HG03378 (cell line): ENCODE measurements at regions not wholly inside any gene's neighbourhood (a gene's known extent, or its start where the extent isn't known, plus 50 kb on each side); places are given as distances from the start of the nearest gene placed in this dataset.
"Not testable (repeated sequence)": the region's sequence is repeated elsewhere in the genome, so short reads cannot be mapped to it uniquely, and the experiment has no call there.

Experiments
- ATAC-seq: cut with Tn5 transposase; IDR thresholded peaks from one replicate; pipeline ENCODE4 v1.9.1; 2021; ENCODE audit warnings: mild to moderate bottlenecking, moderate library complexity; ENCODE audit not compliant: unreplicated experiment

GRCh38 chr6:84897988-84898594 is 133.7 kb upstream of the TBX18 start:
- no peak for ATAC-seq

DNA sequence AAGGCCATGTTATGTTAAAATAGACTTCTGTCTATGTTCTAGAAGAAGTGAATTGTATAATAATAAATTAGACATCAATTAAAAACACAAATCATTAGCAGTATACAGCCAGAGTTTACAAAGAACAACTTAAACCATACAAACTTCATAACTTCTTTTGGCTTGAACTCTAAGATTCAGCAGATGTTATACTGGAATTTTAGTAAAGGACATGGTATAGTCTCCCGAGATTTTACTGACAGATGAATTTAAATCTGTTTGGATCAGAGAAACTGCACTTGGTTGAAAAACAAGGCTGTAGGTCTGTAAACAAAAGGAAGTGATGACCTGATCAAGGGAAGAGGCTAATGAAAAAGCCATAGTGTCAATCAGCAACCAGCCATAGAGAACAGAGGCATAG is 132.6 kb upstream of the TBX18 start:
- ATAC-seq = no peak

DNA sequence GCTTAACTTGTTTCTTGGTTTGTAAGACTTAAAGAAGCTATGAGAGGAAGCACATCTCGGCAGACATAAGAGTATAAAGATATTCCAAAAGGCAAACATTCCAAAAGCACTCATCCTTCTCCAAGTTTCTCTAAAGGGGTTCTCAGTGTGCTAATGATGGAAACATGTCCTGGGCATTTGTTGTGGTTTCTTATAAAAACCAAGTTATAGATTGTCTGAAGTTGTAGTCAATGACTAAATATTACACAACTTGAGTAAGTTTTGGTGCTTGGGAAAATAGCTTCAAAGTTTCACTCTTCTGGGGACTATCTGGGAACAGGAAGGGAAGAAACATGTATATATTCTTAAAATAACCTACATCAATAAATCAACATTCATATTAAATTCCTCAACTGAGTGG is 128.3 kb upstream of the TBX18 start:
- ATAC-seq = no peak

- ATAC-seq = no peak
Measured at GRCh38 chr6:84882768-84883766, 118.7 kb upstream of the TBX18 start.

GRCh38 chr6:84879385-84879784 is 115.0 kb upstream of the TBX18 start:
- not testable (repeated sequence) for ATAC-seq

DNA sequence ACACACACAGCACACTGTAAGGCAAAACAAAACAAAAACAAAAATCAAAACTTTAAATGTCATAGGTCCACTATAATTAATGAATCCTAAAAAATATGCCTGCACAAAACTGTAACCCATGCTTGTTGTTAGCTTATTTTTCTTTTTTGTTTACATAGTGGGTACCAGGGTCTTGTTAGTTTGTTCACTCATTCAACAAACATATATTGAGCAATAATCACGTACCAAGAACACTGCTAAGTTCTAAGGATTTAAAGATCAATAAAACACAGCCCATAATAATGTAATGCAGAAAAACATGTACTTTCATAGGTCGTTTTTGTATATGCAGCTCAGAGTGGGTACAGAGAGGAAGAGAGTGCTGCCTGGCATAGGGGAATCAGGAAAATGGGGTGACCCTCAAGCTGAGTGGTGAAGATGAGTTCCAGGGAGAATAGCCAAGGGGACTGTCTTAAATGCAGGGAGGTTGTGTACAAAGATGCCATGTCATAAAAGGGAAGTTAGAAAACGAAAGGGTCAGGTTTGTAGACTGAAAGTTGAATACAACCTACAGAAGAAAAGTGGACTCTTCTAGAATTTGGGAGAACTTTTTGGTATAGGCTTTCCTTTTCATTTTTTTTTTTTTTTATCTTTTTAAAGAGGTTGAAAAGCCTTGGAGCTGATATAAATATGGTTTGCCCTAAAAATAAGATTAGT is 113.3 kb upstream of the TBX18 start:
- ATAC-seq = no peak

GRCh38 chr6:84876723-84877514 is 112.5 kb upstream of the TBX18 start:
- ATAC-seq = no peak

- ATAC-seq = no peak
Measured at GRCh38 chr6:84872996-84873723, 108.8 kb upstream of the TBX18 start.

DNA sequence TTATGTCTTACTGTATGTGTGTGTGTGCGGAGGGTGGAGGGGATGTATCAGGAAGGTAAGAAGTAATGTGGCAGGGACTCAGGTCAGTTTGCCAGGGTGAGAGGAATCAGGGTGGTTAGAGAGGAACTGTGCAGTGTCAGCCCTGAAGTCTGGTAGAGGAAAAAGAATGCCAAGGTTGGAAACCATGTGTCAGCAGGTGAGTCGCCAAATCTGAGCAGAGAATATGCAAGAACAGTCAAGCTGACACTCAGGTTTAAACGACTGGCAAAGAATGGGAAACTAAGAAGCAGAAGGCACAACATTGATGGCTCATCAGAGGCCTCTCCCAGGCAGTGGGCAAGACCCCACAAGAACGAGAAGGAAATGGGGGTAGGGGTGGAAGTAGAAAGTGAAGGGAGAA is 107.5 kb upstream of the TBX18 start:
- ATAC-seq = no peak

DNA sequence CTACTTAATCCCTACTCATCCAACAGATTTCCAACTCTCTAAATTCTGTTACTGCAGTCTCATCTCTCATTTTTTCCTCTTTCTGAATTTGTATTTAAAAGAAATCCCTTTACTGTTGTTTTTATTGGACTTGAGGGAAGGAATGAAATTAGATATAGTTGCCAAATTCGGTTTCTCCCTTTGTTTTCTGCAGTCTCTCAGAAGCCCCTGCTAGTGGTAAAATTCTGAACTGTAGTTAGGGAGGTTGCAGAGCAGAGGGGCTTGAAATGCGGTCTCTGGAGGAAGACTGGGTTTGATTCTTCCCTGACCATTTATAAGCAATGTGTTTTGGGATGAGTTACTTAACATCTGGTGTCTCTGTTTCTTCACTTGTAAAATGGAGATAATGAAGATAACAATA is 106.3 kb upstream of the TBX18 start:
- no peak for ATAC-seq

GRCh38 chr6:84868149-84868548 is 103.8 kb upstream of the TBX18 start:
- no peak for ATAC-seq

DNA sequence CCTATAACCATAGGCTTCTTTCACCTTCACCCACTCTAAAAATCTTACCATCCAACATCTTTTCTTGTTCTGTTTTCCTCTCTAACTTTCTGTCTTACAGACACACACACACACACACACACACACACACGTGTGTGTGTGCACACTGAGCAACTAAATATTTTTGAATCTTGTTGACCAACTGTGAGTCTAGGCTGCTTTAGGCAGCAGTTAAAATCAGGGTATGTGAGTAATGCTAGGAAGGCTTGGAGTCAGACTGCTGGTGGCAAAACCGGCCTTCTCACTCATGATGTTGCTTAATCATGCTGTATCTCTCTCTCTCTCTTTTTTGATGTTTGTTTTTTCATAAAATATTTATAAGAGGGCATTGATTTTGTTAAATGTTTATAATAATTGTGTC is 103.1 kb upstream of the TBX18 start:
- ATAC-seq = no peak

DNA sequence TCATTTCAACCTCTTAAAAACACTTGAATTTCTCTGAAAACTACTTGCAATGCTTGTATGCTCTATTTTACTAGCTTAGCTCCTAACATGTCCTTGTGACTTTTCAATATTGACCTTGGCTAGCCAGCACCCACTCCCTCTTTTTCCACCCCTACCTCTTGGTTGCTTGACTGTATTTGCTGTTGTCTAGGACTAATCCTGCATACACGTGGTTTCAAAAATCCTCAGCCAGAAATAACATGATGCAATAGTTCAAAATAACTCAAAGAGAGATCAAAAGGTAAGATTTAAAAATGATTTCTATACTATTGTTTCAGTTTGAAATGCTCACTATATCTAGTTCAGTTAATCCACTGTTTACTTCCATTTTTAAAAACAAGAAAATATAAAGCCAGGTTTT is 102.3 kb upstream of the TBX18 start:
- ATAC-seq = no peak

DNA sequence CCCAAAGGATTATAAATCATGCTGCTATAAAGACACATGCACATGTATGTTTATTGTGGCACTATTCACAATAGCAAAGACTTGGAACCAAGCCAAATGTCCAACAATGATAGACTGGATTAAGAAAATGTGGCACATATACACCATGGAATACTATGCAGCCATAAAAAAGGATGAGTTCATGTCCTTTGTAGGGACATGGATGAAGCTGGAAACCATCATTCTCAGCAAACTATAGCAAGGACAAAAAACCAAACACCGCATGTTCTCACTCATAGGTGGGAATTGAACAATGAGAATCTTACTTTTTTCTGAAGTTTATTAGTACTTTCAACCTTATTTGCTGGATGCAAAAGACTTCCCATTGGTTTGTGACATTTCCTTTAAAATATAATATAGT is 101.0 kb upstream of the TBX18 start:
- not testable (repeated sequence) for ATAC-seq

GRCh38 chr6:84862843-84863242 is 98.4 kb upstream of the TBX18 start:
- ATAC-seq = no peak

DNA sequence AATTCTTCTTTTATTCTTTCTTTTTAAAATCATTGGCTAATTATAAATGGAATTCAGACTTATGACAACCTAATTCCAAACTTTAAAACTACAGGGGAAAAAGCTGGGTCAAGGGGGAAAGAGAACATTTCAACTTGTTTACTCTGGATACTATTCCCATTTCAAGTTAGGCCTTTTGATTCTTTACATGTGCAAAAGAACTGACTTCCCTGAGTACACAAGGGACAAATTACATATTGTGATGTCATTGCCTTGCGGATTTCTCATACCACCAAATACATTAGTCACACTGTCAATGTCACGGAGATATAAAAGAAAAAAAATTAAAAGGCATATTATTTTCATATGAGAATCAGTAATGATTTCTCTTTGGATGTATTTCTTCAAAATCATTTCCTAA is 96.5 kb upstream of the TBX18 start:
- no peak for ATAC-seq

DNA sequence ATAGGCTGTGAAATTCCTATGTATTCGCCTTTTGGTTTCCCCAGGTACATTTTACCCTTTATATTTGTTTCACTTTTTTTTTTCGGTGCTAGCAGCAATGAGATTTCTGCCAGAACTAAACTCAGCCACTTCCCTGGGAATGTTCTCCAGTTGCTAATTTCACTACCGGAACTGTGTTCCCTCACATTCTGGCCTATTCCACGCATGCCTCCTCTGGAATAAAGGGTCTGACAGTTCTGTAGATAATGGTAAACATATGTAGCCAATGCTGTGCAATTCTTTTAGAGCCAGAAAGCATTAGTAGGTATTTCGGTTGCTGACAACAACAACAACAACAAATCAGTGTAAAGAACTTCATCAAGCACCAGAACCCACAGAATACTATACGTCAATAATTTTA is 96.1 kb upstream of the TBX18 start:
- ATAC-seq = no peak

DNA sequence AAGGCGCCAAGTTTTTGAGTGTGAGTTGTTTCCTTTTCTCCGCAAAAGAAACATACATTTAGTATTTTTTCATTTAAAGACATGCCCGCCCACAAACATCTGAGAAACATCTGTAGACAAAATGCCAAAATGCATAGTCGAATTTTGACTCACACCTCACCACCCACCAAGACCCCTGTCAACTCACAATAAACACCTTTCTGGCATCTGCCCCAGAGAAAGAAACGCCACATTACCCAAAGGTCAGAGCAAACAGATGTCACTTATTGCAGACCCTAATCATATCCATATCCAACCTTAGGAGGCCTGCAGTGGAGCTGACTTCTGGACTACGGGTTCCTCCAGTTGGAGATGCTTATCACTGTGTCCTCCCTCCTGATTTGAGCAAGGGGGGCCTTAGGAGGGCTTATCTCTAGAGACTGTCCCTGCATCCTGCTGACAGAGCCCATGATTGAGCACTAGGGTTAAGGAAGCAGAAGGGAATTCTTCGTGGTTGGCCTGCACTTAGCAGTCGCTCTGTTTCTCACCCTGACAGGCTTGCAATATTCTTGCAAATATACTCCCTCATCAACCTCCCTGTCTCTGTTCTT is 90.5 kb upstream of the TBX18 start:
- no peak for ATAC-seq

DNA sequence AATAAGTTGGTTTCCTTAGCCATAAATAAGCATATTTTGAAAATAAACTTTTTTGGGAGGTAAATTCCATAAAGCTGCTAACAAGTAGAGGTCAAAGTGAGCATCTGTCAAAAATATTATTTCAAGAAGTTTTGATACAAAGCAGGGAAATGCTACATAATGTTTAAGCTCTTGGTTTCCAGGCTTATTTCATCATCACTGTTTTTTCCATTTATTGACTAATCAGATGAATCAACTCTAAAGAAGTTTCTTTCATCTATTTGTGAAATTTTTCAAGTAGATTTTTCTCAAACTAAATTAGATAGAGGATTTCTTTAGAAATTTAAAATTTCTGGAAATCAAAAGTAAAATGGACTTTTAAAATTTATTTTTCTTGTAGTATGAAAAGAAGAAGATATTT is 89.5 kb upstream of the TBX18 start:
- no peak for ATAC-seq

DNA sequence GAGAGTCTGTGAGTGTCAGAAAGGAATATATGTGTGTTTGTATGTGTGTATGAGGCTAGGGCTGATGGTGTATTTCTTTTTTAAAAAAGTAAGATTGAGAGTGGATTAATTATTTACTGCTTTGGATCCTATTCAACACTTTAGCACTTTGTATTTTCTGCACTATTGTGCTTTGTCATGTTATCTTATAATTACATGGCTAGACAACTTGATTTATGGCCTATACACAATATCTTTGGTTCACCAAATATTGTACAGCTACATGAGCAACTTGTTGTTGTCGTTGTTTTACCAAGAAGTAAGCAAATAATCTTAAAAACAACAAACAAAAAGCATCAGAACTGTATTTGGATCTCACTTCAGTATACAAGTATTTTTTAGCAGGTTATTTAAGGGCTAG is 84.6 kb upstream of the TBX18 start:
- ATAC-seq = no peak
